Loucy (cell line): ENCODE measurements at regions not wholly inside any gene's neighbourhood (a gene's known extent, or its start where the extent isn't known, plus 50 kb on each side); places are given as distances from the start of the nearest gene placed in this dataset.

ENCODE experiments used
- CTCF ChIP-seq: fragments of 200-600 bp; sonication (generic); conservative IDR thresholded peaks from 2 replicates; pipeline ENCODE4 v1.5.1; 2014; ENCODE audit warnings: mild to moderate bottlenecking, antibody characterized with exemption, low read length
- EZH2phosphoT487 ChIP-seq: fragments of 200-600 bp; IDR thresholded peaks from 2 replicates; pipeline ENCODE4 v1.6.1; 2018; ENCODE audit warnings: antibody characterized with exemption, mild to moderate bottlenecking, moderate library complexity, borderline replicate concordance

GRCh38 chr6:148027201-148027600, 315.4 kb upstream of the SASH1 start:
- TF ChIP-seq CTCF (no peak), EZH2phosphoT487 (no peak)
